Adrenal gland (tissue), 5 donors: ENCODE measurements at regions not wholly inside any gene's neighbourhood (a gene's known extent, or its start where the extent isn't known, plus 50 kb on each side); places are given as distances from the start of the nearest gene placed in this dataset.

Experiments used
- POLR2A ChIP-seq, 2 donors: fragments of 450-650 bp; IDR thresholded peaks; one replicate each; pipeline ENCODE4 v1.6.1; 2017; ENCODE audit warnings: antibody characterized with exemption in 2 of 2, mild to moderate bottlenecking in 2 of 2, moderate library complexity in 1 of 2
- TF ChIP-seq, protein P1 (sequence below), 6 experiments: fragments of 450-650 bp in 4 of 6; fragments of 200-600 bp in 2 of 6; sonication (generic) in 1 of 6; IDR thresholded peaks; 1 replicate in 5 of 6; 2 replicates in 1 of 6; pipeline versions ENCODE4 v1.5.1 to v1.8.0; 2016 to 2021; ENCODE audit warnings: antibody characterized with exemption in 6 of 6, mild to moderate bottlenecking in 2 of 6, moderate library complexity in 1 of 6
- donor health status: DM: no; HTN: no; CAD: no.

DNA sequence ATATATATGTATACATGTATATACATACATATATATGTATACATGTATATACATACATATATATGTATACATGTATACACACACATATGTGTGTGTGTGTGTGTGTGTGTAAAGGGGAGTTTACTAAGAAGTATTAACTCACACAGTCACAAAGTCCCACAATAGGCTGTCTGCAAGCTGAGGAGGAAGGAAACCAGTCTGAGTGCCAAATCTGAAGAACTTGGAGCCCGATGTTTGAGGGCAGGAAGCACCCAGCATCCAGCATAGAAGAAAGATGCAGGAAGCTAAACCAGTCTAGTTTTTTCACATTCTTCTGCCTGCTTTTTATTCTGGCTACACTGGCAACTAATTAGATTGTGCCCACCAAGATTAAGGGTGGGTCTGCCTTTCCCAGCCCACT is 591.5 kb downstream of the PRR16 start:
- TF ChIP-seq POLR2A (IDR thresholded peaks at IDR 0.05) = no peak
- TF ChIP-seq, protein P1, sequence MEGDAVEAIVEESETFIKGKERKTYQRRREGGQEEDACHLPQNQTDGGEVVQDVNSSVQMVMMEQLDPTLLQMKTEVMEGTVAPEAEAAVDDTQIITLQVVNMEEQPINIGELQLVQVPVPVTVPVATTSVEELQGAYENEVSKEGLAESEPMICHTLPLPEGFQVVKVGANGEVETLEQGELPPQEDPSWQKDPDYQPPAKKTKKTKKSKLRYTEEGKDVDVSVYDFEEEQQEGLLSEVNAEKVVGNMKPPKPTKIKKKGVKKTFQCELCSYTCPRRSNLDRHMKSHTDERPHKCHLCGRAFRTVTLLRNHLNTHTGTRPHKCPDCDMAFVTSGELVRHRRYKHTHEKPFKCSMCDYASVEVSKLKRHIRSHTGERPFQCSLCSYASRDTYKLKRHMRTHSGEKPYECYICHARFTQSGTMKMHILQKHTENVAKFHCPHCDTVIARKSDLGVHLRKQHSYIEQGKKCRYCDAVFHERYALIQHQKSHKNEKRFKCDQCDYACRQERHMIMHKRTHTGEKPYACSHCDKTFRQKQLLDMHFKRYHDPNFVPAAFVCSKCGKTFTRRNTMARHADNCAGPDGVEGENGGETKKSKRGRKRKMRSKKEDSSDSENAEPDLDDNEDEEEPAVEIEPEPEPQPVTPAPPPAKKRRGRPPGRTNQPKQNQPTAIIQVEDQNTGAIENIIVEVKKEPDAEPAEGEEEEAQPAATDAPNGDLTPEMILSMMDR (IDR thresholded peaks at IDR 0.05) = no peak
